ENCODE measurements at regions not wholly inside any gene's neighbourhood (a gene's known extent, or its start where the extent isn't known, plus 50 kb on each side); places are given as distances from the start of the nearest gene placed in this dataset.

- H3K36me3 ChIP-seq (ENCODE audit: low read depth) = no peaks in the 10 kb centered on the region
- no peaks in the 10 kb centered on the region for H3K9me3 ChIP-seq (ENCODE audit: severe bottlenecking)
- DNase-seq (ENCODE audit: low spot score) (no peak), ATAC-seq (ENCODE audit: low read depth) (no peak)
- H3K4me1 ChIP-seq (ENCODE audit: insufficient read depth, poor library complexity, severe bottlenecking) = no peaks in the 10 kb centered on the region
- H3K27me3 ChIP-seq (ENCODE audit: insufficient read depth, poor library complexity, severe bottlenecking) = peaks cover 5% of the 10 kb centered on the region
- no peak overlapping the region for H3K27ac ChIP-seq (ENCODE audit: poor library complexity, severe bottlenecking)
- H3K4me3 ChIP-seq (ENCODE audit: severe bottlenecking) = no peak overlapping the region
- no peak for TF ChIP-seq CTCF (IDR thresholded peaks at IDR 0.05; ENCODE audit: poor library complexity, severe bottlenecking)
Observed at GRCh38 chr14:26017270-26017669, 580.6 kb downstream of the NOVA1 start.

- DNase-seq (ENCODE audit: low spot score) (no peak), ATAC-seq (ENCODE audit: low read depth) (no peak)
- H3K27ac ChIP-seq (ENCODE audit: poor library complexity, severe bottlenecking) = no peak overlapping the region
- peak; percentile 12 for TF ChIP-seq CTCF (IDR thresholded peaks at IDR 0.05; ENCODE audit: poor library complexity, severe bottlenecking)
- H3K4me1 ChIP-seq (ENCODE audit: insufficient read depth, poor library complexity, severe bottlenecking) = no peaks in the 10 kb centered on the region
- no peaks in the 10 kb centered on the region for H3K9me3 ChIP-seq (ENCODE audit: severe bottlenecking)
- H3K36me3 ChIP-seq (ENCODE audit: low read depth) = no peaks in the 10 kb centered on the region
- no peak overlapping the region for H3K4me3 ChIP-seq (ENCODE audit: severe bottlenecking)
- H3K27me3 ChIP-seq (ENCODE audit: insufficient read depth, poor library complexity, severe bottlenecking) = peaks cover 4% of the 10 kb centered on the region
Observed at GRCh38 chr14:26008290-26008689, 589.5 kb downstream of the NOVA1 start.

- Histone ChIP-seq H3K27ac (ENCODE audit: poor library complexity, severe bottlenecking) (no peak overlapping the region), H3K4me3 (ENCODE audit: severe bottlenecking) (no peak overlapping the region), H3K36me3 (ENCODE audit: low read depth) (no peaks in the 10 kb centered on the region), H3K4me1 (ENCODE audit: insufficient read depth, poor library complexity, severe bottlenecking) (no peaks in the 10 kb centered on the region), H3K27me3 (ENCODE audit: insufficient read depth, poor library complexity, severe bottlenecking) (peaks cover 8% of the 10 kb centered on the region), H3K9me3 (ENCODE audit: severe bottlenecking) (no peaks in the 10 kb centered on the region)
- TF ChIP-seq CTCF (IDR thresholded peaks at IDR 0.05; ENCODE audit: poor library complexity, severe bottlenecking) = no peak
- ATAC-seq (ENCODE audit: low read depth) = no peak
- no peak for DNase-seq (ENCODE audit: low spot score)
Observed at GRCh38 chr14:26004342-26004741, 593.5 kb downstream of the NOVA1 start.

GRCh38 chr14:25993830-25994229 lies 604.0 kb downstream of the NOVA1 start:
- no peaks in the 10 kb centered on the region for H3K9me3 ChIP-seq (ENCODE audit: severe bottlenecking)
- H3K27ac ChIP-seq (ENCODE audit: poor library complexity, severe bottlenecking) = no peak overlapping the region
- ATAC-seq (ENCODE audit: low read depth) (no peak), DNase-seq (ENCODE audit: low spot score) (no peak)
- no peak overlapping the region for H3K4me3 ChIP-seq (ENCODE audit: severe bottlenecking)
- no peaks in the 10 kb centered on the region for H3K36me3 ChIP-seq (ENCODE audit: low read depth)
- H3K4me1 ChIP-seq (ENCODE audit: insufficient read depth, poor library complexity, severe bottlenecking) = no peaks in the 10 kb centered on the region
- peaks cover 3% of the 10 kb centered on the region for H3K27me3 ChIP-seq (ENCODE audit: insufficient read depth, poor library complexity, severe bottlenecking)
- no peak for TF ChIP-seq CTCF (IDR thresholded peaks at IDR 0.05; ENCODE audit: poor library complexity, severe bottlenecking)

GRCh38 chr14:25988536-25988935 lies 609.3 kb downstream of the NOVA1 start:
- no peak overlapping the region for H3K4me3 ChIP-seq (ENCODE audit: severe bottlenecking)
- DNase-seq (ENCODE audit: low spot score) (no peak), ATAC-seq (ENCODE audit: low read depth) (no peak)
- H3K27me3 ChIP-seq (ENCODE audit: insufficient read depth, poor library complexity, severe bottlenecking) = no peaks in the 10 kb centered on the region
- H3K4me1 ChIP-seq (ENCODE audit: insufficient read depth, poor library complexity, severe bottlenecking) = no peaks in the 10 kb centered on the region
- no peaks in the 10 kb centered on the region for H3K36me3 ChIP-seq (ENCODE audit: low read depth)
- H3K27ac ChIP-seq (ENCODE audit: poor library complexity, severe bottlenecking) = no peak overlapping the region
- no peaks in the 10 kb centered on the region for H3K9me3 ChIP-seq (ENCODE audit: severe bottlenecking)
- no peak for TF ChIP-seq CTCF (IDR thresholded peaks at IDR 0.05; ENCODE audit: poor library complexity, severe bottlenecking)
